ENCODE measurements at regions not wholly inside any gene's neighbourhood (a gene's known extent, or its start where the extent isn't known, plus 50 kb on each side); places are given as distances from the start of the nearest gene placed in this dataset.

DNA sequence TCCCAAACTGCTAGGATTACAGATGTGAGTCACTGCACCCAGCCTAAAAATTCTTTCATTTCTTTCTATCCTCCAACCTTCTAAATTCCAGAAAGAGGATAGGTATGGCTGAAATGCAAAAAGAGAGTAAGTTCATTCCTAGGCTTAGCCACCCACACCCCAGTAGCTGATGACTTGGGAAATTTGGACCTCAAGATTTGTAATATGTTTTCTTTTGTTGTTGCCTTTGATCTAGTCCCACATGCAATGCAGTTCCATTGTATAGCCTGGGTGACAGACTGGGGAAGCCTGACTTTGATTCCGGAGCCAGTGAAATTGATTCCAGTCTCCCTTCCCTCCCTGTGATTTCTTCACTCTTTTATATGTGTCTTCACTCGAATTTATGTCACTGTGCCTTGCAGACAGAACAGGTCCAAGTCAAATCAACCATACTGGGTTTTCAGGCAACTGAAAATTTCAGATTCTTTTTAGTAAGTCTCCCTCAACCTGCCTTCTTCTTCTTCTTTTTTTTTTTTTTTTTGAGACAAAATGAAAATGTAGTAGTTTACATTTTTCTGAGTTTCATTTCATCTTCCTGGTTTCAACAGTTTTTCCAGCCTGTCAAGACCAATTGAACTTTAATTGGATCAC is 176.2 kb upstream of the RBPJ start:
- DNase-seq: no peak

DNA sequence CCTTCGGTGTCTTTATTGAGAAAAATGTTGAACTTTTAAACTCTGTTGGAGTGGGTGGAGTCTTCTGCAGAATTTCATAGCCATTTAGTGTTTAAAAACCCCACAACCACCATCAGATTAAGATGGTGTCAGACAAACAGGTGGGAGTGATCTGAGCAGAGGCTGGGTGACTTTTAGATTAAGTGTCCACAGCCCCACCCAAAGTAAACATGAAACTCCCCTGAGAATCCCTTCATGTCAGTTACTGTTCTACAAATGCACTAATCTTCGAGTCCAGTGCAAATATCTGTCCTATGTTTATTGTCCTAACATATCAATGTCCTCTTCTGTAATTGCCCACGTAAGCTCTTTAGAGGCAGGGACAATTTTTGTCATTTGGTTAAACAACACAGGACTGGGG is 175.6 kb upstream of the RBPJ start:
- peak in 1 of 2 experiments; percentile 2 for DNase-seq

DNA sequence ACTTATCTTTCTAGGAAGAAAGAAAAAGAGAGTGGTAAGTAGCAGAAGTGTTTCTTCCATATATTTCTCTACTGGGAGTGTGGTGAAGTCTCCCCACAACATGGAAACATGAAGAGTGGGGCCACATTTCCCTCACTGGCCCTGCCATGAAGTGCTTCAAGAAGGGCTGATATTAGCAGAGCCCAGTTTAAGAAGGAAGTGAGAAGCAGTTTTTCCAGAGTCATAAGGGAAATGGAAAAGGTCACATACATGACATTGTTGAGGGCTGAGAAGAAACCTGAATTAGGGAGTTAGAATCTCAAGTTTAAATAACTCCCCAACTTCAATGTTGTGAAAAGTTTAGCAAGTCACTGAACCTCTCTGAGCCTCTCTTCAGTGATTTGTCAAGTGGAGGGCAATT is 171.9 kb upstream of the RBPJ start:
- DNase-seq: no peak

DNA sequence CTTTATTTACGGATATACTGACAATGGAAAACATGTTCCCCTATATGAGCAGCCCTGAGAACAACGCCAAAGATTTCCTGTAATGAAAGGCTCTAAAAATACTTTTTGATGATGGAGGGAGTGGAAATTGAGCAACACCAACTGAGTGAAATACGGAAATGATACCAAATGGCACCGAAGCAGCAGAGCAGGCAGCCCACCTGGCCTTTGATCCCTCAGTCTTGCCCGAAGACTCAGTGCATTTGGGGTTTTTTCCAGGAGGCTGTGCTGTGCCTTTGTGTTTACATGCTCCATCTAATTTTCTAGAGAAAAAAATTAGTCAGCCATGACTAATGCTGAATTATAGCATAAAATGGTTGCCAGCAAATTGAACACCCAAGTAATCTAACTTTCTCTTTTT is 169.9 kb upstream of the RBPJ start:
- no peak for DNase-seq

DNA sequence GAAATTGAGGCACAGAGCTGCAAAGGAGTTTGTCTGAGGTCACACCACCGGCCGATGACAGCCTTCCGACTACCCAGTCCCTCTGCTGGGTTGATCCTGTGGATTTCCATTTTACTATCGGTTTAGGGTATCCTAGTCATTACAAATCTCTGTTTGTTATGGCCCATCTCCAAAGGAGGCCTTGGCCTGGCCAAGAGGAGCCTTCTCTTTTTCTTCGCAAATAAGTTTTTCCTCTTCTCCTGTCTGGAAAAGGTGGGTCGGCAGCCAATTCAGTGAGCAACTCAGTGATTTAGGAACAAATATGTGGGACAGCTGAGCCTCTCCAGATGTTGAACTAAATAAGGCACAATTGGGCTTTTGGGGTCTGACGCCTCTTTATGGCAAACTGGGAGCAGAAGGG is 169.2 kb upstream of the RBPJ start:
- DNase-seq: no peak

DNA sequence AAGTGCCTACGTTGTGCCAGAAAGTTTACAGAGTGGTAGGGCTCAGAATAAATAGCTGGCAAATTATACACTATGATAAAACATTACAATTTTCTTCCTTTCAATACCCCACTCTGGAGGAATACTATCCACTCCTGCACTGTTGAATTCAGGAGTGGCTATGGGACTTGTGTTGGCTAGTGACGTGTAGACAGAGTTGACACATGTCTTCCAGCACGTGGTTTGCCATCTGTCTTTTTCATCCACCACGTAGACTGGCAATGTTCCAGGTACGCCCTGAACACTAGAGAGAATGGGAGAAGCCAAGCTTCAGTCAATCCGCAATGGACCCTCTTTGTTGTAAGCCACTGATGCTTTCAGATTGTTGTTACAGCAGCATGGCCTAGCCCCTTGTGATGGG is 168.8 kb upstream of the RBPJ start:
- no peak for DNase-seq

DNA sequence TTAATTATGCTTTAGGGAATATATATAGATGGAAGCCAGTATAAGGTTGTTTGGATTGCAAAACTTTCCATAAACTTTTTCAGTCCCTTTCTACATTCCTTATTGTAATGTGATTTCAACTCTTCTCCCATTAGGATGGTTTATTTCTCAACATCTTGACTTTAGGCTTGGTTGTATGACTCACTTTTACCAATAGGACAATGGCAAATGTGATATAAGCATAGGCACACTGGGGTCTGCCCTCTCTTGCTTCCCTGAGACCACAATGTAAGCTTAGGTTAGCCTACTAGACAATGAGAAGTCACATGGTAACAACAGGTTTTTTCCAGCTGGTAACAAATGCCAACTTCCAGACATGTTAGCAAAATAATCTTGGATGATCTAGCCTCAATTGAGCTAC is 163.3 kb upstream of the RBPJ start:
- DNase-seq: no peak

DNA sequence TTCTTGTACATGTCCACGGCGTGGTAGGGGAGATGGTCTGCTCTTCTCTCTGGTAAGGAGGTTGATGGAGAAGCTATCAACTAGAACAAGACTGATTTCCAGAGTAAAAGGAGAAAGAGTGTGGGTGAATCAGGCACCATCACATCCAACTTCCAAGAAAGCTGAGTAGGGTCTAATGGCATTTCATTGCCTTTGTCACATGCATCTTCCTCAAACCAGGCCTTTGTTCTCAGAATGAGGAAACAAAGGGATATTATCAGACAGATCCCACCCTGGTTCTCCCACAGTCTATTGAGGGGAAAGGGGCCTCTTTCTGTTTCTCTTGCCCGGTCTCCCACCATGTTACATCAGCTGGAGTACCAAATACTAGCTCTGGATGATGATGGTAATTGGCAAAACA is 160.2 kb upstream of the RBPJ start:
- no peak for DNase-seq

DNA sequence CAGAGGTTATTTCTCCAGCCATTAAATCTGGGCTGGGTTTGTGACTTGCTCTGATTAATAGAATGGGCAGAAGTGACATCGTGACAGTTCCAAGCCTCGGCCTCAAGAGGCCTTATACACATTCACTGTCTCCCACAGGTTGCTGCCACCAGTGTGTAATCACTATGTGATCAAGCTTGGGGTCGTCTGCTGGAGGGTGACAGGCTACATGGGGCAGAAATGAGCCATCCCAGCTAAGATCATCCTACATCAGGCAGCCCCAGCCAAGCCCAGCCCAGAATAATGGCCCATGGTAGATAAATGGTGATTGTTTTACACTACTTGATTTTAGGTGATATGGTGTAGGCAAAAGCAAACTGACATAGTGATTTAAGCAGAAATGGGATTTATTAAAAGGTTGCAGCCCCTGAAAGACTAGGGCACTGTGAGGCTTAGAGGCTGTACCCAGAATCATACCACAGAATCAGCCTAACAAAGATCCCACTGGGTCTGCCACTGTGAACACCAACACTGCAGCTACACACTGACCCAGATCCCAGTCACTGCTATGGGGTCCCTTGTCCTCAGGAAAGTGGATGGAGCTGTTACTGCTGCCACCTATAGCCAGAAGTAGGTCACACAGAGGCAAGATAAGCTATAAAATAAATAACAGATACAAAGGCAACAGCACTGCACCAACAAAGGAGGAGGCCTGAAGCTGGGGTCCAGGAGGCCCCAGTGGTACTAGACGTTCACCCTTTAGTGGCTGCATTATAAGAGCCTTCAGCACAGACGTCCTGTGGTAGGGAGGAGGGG is 159.6 kb upstream of the RBPJ start:
- DNase-seq: peak in 1 of 2 experiments; percentile 24

DNA sequence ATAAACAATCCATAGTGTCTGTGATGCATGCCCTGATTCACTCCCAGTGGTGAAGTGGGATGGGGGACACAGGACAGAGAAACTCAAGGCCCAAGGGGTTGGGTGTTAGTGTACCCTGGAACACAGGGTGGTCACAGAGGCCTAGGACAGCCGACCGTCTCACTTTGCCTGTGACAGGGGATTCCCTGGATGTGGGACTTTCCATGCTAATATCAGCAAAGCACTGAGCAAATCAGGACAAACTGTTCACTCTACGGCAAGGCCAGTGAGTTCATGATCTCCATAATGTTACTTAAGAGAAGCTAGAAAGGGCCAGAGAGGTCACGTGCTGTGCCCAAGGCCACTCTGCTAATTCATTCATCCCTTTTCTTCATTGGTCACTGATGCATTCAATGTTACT is 158.7 kb upstream of the RBPJ start:
- DNase-seq: no peak

DNA sequence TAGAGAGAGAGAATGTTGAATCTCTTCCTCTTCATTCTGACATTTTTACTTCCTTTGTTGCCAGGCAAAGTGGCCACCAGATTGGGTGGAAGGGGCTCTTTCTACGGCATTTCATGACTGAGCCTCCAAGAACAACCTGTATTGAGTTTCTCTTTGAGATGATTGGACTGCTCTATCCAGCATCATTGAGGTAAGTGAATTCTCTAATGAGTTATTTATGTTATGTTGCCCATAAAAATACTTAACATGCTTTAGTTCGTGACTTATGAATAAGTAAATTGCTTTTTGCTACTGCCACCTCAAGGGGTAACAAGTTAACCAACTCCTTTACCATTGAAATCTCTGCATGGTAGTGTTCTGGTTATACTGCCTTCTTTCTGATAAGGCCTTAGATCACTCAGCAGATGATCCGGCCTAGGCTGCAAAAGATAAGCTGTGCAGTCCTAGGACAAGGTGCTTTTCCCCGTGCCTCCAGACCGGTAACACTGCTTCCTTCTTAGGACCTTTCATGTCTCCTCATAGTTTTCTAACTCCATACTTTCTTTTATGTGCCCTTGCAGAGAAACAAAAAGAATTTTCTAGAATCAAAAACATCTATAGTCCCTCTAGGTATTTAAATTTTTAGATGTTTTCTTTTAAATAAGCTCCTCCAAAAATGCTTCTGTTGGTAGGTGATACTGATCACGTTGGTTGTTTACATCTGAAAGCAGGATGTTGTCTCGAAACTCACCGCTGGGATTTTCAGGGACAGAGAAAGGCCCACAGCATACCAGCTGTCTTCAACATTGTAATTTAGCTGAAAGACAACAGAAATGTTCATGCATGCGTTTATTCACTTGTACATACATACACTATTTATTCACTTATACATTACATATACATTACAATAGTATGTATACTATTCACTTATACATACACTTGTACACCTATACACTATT is 157.1 kb upstream of the RBPJ start:
- no peak for DNase-seq

DNA sequence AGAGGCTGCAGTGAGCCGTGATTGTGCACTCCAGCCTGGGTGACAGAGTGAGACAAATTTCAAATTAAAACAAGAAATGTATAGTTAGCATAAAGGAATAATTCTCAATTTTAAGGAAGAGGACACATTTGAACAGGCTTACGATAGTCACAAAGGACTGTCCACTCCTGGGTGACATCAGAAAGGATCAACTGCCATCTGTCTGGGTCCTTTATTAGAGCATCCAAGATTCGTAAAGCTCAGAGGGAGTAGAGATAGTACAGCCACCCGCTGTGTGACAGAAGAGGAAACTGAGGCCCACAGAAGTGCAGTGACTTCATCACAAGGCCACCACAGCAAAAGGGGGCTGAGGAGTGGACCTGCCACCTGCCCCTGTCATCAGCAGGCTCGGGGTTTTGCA is 149.3 kb upstream of the RBPJ start:
- DNase-seq: no peak

DNA sequence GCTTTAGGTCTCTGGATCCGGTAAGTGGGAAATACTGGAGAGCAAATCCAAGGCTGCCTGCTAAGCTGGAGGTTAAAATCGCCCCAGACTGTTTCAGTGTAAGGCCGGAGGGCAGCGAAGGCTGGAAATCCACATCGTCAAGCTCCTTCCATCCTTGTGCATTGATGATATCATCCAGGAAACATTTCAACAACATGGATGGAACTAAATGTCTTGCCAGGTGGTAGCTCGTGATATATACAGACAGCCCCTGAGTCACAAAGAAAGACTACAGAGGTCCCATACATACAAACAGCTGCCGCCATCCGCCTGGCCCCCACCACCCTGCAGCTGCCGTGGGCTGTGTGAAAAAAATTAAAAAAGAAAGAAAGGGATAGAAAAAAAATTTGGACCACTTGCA is 148.9 kb upstream of the RBPJ start:
- DNase-seq: no peak

DNA sequence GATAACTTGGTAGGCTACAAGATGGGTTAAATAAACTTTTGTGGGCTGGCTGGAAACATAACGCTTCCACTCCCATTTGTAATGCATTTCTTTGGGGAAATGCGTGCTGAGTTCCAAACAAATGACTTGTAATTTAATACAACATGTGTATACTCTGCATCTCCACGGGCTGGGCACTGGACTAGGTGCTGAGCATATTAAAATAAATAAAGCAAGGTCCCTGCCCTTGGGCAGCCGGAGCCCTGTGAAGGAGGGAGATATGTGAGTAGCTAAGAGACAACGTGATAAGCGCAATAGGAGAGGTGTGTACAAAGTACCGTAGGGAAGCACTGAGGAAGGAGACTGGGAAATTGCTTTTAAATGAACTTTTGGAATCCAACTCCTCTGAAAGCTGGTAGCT is 147.2 kb upstream of the RBPJ start:
- peak in 1 of 2 experiments; percentile 9 for DNase-seq

DNA sequence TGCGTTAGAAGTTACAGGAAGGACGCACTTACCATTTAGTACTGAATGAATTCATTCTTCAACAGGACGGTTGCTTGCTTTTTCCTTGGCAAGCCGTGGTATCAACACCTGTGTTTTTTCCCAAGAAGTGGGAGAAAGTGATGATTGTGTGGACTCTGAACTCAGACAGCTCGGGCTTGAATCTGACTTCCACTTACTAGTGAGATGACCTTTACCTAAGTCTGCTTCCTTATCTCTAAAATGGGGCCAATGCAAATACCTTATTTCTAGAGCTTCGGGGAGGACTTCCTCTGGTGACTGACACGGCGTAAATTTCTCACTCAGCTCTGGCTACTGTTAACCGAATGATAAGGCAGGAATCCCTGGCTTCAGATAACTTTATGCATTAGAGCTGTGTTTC is 146.8 kb upstream of the RBPJ start:
- no peak for DNase-seq

DNA sequence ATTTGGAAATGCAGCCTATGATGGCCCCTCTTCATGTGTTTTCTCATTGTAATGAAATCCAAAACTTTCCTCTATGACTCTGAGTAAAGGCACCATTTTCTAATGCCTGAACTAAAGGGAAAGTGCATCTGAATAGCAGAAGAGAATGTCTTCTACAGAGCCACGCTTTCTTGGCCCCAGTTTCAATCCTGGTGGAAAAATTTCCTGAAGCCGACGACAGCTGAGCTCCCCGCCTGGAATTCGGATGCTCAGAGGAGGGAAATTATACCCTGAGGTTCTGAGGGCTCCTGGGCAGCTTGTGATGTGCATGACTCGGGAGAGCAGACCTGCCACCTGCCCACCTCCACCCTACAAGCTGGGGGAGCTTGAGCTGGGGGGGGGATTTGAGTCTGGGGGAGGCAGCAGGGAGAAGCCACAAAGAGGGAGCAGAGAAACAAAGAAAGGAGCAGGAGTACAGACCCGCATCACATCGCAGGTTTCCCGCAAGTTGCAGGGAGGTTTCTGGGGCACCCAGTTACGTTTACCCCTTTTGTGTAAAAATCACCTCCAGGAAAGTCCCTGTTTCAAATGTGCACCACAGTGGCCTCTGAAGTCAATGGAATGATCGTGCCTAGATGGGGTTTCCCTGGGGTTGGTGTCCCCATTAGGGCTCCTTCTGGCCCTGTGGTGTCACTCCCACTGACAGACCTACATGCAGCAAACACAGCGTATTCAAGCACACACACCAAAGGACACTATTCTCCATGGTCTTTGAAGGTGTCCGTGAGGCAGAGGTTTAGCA is 145.6 kb upstream of the RBPJ start:
- no peak for DNase-seq

DNA sequence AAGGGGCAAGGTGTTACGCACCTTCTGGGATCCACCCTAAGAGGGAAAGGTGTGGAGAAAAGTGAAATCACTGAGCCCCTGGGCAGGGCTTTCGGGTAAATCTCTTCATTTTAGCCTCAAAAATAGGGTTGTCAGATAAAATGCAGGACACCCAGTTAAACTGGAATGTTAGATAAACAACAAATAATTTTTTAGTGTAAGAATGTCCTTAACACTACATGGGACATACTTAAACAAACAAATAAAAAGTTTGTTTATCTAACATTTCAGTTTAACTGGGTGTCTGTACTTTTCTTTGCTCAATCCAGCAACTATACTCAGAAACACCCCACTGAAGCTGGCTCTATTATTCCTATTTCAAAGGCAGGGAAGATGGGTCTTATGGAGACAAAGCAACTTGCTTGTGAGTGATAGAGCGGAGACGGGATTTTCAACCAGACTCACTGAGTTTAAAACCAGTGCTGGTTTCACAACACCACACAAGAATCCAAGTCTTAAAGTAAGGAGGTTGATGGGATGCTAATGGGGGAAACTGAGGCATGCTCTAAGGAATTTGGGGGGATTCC is 144.8 kb upstream of the RBPJ start:
- DNase-seq: no peak

DNA sequence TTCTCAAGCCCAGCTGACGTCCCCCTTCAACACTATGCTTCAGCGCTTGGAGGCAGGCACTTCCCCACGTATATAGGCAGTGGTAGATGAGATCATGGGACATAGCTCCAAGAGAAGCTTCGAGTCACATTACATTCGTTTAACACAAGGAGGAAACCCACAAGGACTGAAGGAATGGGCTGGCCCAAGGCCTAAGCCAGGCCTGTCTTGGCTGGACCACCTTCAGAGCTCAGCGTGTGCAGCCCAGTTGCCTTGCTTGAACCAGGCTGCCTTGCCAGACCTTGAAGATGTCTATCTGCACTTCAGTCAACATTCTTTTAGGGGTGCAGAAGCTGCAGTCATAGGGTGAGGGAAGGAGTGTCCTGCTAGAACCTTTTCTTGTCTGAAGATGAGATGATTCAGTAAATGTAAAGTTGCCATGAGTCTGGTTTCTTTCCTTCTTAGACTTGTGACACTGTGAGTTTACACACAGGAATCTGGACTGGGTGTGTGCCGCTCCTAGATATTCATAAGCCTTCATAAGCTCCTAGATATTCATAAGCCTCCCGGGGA is 144.1 kb upstream of the RBPJ start:
- no peak for DNase-seq

DNA sequence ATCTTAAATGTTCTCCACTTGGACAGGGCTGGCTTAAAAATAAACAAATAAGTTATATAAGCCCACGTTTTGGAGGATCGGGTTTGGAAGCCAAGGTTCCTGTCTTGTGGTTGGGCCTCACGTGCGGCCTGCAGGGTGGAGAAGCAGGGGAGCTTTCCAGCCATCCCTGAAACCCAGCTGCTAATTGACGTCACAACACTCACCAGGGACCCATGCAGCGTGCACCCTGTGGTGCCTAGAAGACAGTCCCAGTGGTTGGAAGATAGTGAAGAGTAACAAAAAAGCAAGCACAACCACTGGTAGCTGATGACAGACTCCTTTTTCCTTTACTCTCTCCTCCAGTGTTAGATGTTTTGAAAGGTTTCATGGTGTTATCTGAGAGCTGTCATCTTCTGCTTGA is 142.0 kb upstream of the RBPJ start:
- DNase-seq: no peak

DNA sequence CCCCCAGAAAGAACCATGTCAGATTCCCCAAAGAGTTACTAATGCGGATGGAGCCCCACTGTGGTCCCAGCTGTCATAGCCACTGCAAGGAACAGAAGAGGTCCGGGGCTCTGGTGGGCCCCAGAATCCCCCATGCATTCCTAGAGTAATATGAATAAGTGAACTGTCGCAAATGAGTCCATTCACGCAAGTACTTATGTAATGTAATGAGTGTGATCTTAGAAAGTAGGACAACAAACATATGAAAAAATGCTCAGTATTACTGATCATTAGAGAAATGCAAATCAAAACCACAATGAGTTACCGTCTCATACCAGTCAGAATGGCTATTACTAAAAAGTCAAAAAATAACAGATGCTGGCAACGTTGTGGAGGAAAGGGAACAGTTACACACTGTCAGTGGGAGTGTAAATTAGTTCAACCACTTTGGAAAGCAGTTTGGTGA is 141.5 kb upstream of the RBPJ start:
- DNase-seq: no peak

DNA sequence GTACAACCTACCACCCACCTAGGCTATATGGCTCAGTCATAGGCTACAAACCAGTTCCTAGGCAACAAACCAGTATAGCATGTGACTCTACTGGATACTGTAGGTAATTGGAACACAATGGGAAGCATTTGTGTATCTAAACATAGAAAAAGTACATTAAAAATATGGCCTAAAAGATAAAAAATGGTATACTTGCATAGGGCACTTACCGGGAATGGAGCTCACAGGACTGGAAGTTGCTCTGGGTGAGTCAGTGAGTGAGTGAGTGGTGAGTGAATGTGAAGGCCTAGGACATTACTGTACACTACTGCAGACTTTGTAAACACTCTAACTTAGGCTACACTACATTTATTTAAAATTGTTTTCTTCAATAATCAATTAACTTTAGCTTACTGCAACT is 139.2 kb upstream of the RBPJ start:
- DNase-seq: no peak

DNA sequence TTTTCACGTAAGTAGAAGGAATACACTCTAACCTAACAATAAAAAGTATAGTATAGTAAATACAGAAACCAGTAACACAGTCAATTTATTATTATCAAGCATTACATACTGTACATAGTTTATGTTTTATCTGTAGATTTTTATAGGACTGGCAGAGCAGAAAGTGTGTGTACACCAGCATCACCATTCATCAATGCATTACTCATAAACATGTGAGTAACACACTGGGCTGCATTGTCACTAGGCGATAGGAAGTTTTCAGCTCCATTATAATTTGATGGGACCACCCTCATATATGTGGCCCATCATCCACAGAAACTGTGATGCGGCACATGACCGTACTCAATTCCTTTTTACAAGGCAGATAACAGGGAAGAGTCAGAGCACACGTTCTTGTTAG is 137.8 kb upstream of the RBPJ start:
- no peak for DNase-seq
